ENCODE measurements at regions not wholly inside any gene's neighbourhood (a gene's known extent, or its start where the extent isn't known, plus 50 kb on each side); places are given as distances from the start of the nearest gene placed in this dataset.
A peak's percentile ranks its signal among the peaks of the same experiment; 100 is the strongest.

DNA sequence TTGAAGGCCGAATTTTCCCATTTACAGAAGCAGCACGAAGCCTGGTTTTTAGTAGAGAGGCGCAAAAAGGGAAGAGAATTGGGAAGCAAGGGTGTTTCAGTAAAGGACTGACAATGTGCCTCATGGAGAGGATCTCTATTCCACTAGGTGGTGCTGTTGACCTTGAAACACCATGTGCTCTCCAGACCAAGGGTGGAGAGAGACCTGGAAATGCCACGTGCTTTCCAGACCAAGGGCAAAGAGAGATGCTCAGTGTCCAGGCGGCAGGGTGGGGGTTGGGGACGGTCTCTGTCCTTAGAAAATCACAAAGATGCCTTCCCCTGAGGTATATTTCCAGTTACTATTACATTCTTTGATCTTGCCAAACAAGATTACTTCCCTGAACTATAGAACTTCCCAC, 425.3 kb downstream of the CSNK1G3 start:
- peak; percentile 54 for TF ChIP-seq CTCF (IDR thresholded peaks at IDR 0.05)
- no peak for TF ChIP-seq EP300 (IDR thresholded peaks at IDR 0.05; ENCODE audit: borderline replicate concordance in 1 of 2, low read depth in 1 of 2, low read length in 1 of 2)
- TF ChIP-seq YY1 (IDR thresholded peaks at IDR 0.05; ENCODE audit: low read depth) = no peak
- no peak for TF ChIP-seq TAF1 (IDR thresholded peaks at IDR 0.05; ENCODE audit: borderline replicate concordance, low read depth, low read length)
- TF ChIP-seq RAD21 (IDR thresholded peaks at IDR 0.05; ENCODE audit: low read length) = peak; percentile 56
- TF ChIP-seq JUND (IDR thresholded peaks at IDR 0.05) = no peak
- no peak for TF ChIP-seq FOXM1 (IDR thresholded peaks at IDR 0.05; ENCODE audit: low read depth)
- no peak for TF ChIP-seq RXRA (IDR thresholded peaks at IDR 0.05; ENCODE audit: borderline replicate concordance, low read depth)

Data from SK-N-SH (cell line).